ENCODE measurements at regions not wholly inside any gene's neighbourhood (a gene's known extent, or its start where the extent isn't known, plus 50 kb on each side); places are given as distances from the start of the nearest gene placed in this dataset.

DNA sequence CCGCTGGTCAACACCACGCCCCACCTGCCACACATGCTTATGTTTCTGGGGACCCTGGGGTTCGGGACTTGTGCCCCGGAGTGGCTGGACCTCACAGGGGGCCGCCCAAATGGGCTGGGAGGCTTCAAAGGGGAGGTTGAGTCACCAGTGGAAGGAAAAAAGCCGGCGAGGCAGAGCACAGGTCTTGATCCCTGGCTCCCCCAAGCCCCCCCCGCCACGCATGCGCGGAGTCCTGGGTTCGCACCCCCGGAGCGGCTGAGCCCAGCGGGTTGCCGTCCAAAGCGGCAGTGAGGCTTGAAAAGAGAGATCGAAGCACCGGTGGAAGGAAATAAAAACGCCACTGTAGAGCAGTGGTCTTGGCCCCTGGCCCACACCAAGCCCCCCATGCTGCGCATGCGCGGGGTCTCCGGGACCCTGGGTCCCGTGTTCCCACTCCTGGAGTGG, 313.5 kb downstream of the ALG10 start:
- TF ChIP-seq, protein P1, sequence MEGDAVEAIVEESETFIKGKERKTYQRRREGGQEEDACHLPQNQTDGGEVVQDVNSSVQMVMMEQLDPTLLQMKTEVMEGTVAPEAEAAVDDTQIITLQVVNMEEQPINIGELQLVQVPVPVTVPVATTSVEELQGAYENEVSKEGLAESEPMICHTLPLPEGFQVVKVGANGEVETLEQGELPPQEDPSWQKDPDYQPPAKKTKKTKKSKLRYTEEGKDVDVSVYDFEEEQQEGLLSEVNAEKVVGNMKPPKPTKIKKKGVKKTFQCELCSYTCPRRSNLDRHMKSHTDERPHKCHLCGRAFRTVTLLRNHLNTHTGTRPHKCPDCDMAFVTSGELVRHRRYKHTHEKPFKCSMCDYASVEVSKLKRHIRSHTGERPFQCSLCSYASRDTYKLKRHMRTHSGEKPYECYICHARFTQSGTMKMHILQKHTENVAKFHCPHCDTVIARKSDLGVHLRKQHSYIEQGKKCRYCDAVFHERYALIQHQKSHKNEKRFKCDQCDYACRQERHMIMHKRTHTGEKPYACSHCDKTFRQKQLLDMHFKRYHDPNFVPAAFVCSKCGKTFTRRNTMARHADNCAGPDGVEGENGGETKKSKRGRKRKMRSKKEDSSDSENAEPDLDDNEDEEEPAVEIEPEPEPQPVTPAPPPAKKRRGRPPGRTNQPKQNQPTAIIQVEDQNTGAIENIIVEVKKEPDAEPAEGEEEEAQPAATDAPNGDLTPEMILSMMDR (IDR thresholded peaks at IDR 0.05) = no peak
- no peak for TF ChIP-seq POLR2A (IDR thresholded peaks at IDR 0.05)
